Ishikawa (cell line): ENCODE measurements at regions not wholly inside any gene's neighbourhood (a gene's known extent, or its start where the extent isn't known, plus 50 kb on each side); places are given as distances from the start of the nearest gene placed in this dataset.

ENCODE experiments used
- CEBPB ChIP-seq: IDR thresholded peaks from 2 replicates; pipeline ENCODE4 v1.6.1; 2012
- CREB1 ChIP-seq: IDR thresholded peaks from 2 replicates; pipeline ENCODE4 v1.6.1; 2012; ENCODE audit warnings: low read depth
- RAD21 ChIP-seq: IDR thresholded peaks from 2 replicates; pipeline ENCODE4 v1.6.1; 2012; ENCODE audit warnings: low read depth
- TAF1 ChIP-seq: IDR thresholded peaks from 2 replicates; pipeline ENCODE4 v1.6.1; 2012; ENCODE audit warnings: low read depth, mild to moderate bottlenecking
- TCF12 ChIP-seq: IDR thresholded peaks from 2 replicates; pipeline ENCODE4 v1.6.1; 2012; ENCODE audit warnings: low read depth
- YY1 ChIP-seq: IDR thresholded peaks from 2 replicates; pipeline ENCODE4 v1.6.1; 2012; ENCODE audit warnings: low read depth
- TF ChIP-seq, protein P1 (sequence below): IDR thresholded peaks from 2 replicates; pipeline ENCODE4 v1.6.1; 2012
- TF ChIP-seq, protein P2 (sequence below): IDR thresholded peaks from 2 replicates; pipeline ENCODE4 v1.6.1; 2012; ENCODE audit warnings: low read depth, mild to moderate bottlenecking

DNA sequence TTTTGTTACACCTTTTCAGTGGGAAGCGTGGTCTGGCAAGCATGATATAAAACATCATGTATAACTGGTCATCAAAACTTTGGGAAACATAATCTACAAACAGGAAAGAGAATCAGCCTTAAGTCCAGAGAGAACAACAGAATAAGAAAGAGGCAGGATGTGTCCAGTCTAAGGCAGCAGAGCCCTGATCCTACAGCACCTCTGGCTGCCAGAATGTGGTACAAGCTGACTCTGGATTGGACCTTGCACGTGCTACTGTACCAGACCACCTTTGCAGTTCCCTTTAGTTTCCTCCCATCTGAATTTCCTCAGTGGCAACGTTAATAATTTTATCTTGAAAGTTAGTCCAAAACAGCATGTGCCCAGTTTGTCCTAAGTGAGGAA, 824.6 kb upstream of the IGFBP3 start:
- TF ChIP-seq, protein P1, sequence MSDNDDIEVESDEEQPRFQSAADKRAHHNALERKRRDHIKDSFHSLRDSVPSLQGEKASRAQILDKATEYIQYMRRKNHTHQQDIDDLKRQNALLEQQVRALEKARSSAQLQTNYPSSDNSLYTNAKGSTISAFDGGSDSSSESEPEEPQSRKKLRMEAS = no peak
- TF ChIP-seq RAD21 (peak; percentile 20; the same call in 1 of the 2 replicates), TAF1 (no peak), YY1 (no peak), CEBPB (no peak), CREB1 (no peak), TCF12 (no peak)
- TF ChIP-seq, protein P2, sequence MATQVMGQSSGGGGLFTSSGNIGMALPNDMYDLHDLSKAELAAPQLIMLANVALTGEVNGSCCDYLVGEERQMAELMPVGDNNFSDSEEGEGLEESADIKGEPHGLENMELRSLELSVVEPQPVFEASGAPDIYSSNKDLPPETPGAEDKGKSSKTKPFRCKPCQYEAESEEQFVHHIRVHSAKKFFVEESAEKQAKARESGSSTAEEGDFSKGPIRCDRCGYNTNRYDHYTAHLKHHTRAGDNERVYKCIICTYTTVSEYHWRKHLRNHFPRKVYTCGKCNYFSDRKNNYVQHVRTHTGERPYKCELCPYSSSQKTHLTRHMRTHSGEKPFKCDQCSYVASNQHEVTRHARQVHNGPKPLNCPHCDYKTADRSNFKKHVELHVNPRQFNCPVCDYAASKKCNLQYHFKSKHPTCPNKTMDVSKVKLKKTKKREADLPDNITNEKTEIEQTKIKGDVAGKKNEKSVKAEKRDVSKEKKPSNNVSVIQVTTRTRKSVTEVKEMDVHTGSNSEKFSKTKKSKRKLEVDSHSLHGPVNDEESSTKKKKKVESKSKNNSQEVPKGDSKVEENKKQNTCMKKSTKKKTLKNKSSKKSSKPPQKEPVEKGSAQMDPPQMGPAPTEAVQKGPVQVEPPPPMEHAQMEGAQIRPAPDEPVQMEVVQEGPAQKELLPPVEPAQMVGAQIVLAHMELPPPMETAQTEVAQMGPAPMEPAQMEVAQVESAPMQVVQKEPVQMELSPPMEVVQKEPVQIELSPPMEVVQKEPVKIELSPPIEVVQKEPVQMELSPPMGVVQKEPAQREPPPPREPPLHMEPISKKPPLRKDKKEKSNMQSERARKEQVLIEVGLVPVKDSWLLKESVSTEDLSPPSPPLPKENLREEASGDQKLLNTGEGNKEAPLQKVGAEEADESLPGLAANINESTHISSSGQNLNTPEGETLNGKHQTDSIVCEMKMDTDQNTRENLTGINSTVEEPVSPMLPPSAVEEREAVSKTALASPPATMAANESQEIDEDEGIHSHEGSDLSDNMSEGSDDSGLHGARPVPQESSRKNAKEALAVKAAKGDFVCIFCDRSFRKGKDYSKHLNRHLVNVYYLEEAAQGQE = no peak
